Stromal cell of bone marrow (primary cell): ENCODE measurements at regions not wholly inside any gene's neighbourhood (a gene's known extent, or its start where the extent isn't known, plus 50 kb on each side); places are given as distances from the start of the nearest gene placed in this dataset.
A peak's percentile ranks its signal among the peaks of the same experiment; 100 is the strongest.
"Not testable (repeated sequence)": the region's sequence is repeated elsewhere in the genome, so short reads cannot be mapped to it uniquely, and the experiment has no call there.

Experiments used
- DNase-seq: peaks from one replicate; pipeline ENCODE4 v3.0.0-alpha.2; 2012; ENCODE audit warnings: low read depth

GRCh38 chr3:81364411-81364810 lies 397.0 kb downstream of the GBE1 start:
- no peak for DNase-seq

DNA sequence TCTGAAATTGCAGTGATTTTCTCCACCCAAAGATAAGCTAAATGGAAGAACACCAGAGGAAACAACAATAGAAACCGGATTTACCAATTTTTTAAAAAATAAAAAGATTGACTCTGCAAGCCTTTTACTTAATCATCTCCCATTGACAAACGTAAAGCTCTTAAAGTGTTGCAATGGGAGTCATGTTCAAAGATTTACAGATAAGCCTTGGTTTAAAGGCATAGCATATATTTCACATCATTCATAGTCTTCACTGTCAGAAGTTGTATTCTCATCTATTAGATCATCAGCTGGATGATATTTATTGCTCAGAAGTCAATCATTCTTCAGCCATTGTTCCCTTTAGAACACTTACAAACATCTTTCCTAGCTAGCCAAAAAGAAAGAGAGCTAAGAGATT lies 397.6 kb downstream of the GBE1 start:
- DNase-seq, result no peak

GRCh38 chr3:81354119-81354518 lies 407.3 kb downstream of the GBE1 start:
- no peak for DNase-seq

- peak; percentile 16 for DNase-seq
Measured at GRCh38 chr3:81352867-81353266, 408.6 kb downstream of the GBE1 start.

DNA sequence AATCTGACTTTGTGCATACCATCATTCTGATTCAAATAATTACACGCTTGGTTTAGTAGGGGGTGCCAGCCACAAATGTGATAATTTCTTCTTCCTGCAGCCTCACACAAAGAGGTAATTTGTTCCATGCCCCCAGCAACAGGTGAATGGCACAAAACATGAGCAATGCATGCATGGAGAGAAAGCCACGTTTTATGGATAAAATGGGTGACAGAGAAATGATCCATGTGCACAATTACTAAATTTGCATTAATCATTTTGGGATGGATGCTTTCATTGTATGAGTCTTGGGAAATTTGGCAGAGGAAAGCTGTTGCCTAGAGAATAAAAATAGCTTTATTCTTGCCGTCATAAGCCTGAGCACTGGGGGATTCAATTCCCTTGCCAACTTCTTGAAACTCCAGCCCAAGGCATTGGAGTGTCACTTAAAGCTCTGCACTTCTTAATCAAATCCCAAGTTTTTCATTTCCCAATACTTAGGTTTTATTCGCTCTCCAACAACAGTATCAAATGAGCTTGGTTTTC lies 411.6 kb downstream of the GBE1 start:
- no peak for DNase-seq

DNA sequence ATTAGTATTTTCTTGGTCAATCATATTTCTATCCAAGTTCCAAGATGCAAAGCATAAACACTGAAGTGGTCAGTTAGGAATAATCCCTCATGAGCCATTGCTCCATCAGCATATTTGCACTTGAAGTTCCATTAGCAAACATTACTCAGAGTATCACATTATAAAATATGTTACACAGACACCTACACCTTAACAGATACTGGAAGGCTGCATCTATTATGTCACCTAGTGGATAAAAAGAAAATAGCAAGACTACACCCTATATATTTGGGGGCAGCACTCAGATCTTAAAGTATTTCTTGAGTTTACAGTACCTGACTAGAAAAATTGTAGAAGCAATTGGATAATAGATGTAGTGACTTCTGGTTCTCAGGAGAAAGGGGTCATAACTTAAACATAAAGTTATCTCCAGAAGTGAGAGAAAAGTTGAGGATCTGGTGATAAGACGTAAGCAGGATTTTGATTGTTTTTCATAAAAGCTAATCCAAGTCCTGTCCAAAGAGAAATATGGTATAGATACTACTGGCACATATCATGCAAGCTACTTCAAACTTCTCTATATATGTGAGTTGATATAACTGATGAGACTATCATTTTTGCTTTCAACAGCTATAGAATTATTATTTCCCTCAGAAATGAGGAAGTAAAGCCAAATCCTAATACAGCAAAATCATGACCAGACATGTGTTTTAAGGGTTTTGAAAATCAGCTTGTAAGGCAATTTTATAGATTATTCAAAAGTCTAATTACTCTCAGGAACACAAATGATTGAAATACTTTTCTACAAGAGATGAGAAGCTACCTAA lies 422.2 kb downstream of the GBE1 start:
- no peak for DNase-seq

DNA sequence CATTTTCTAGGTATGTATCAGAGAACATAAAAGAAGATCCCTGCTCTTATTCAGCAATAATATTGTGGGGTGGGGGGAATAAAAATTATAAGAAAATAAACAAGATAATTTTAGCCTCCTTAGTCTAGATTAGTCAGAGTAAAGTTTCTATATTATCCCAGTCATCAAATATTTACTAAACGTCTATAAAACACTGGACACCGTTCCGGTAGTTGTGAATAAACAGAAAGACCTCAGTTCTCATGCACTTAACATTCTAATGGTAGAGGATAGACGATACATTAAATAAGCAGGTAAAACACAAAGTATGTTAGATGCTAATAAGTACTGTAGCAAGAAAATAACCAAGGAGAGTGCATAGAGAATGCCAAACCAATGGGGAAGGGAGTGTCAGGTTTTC lies 425.0 kb downstream of the GBE1 start:
- no peak for DNase-seq

DNA sequence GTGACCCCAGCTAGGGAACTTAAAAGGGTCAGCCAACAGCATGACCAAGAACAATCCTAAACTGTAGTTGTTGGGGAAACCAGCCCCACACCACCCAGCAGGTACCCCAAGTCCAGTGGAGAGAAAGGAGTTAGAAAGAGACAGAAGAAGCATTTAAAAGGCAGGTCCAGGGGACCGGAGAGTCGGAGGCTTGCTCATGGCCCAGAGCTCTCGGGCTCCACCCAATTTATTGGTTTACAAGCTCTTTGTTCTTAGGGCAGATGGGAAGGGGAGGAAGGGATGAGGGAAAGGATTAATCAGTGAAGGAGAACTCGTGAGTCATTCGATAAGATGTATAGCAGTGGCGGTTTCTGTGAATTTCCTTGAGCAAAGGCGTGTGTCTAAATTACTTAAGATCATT lies 431.6 kb downstream of the GBE1 start:
- not testable (repeated sequence) for DNase-seq

- DNase-seq, result no peak
Measured at GRCh38 chr3:81326245-81326644, 435.2 kb downstream of the GBE1 start.

DNA sequence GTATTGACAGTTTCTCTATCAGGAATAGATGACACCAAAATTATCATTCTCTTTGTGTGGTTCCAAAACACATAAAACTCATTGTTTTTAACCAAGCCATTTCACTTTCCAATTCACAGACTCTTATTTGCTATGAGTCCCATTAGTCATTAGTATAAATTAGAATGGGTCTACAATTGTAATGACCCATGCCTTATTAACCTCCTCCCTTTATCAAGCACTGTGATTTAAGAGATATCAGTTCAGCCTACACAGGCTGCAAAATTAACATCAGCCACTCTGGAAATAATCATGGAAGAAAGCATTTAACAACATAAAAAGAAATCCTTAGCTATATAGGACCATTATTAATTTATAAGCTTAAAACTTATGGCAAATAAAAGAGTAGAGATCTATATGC lies 440.6 kb downstream of the GBE1 start:
- DNase-seq, result no peak

GRCh38 chr3:81315030-81315429 lies 446.4 kb downstream of the GBE1 start:
- DNase-seq, result no peak

DNA sequence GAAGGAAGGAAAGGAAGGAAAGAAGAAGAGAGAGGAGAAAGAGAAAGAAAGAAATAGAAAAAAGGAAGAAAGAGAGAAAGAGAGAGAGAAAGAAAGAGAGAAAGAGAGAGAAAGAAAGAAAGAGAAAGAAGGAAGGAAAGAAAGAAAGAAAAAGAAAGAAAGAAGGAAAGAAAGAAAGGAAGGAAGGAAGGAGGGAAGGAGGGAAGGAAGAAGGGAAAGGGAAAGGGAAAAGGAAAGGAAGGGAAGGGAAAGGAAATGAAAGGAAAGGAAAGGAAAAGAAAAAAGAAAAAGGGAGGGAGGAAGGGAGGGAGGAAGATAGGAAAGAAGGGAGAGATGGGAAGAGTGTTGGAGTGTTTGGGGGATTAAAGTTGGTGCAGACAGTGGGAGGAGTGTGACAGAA lies 450.1 kb downstream of the GBE1 start:
- no peak for DNase-seq

- DNase-seq, result no peak
Measured at GRCh38 chr3:81308306-81308705, 453.1 kb downstream of the GBE1 start.

DNA sequence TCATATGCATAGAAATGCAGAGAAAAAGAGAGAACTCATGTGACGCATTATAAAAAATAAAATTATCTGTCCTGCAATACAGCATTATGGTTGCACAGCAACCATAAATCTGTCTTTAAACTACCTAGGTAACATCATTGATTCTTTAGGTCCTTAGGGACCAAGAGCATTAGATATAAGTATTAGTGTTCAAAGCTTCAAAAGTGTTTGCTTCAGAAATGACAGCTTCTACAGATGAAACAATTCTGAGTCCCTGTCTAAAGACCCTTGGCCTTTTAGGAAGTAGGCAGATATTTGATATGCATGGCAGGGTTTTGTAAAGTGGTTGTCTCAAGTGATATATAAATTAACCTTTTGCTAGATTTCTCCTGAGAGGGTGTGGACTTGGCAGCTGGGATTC lies 454.2 kb downstream of the GBE1 start:
- no peak for DNase-seq

DNA sequence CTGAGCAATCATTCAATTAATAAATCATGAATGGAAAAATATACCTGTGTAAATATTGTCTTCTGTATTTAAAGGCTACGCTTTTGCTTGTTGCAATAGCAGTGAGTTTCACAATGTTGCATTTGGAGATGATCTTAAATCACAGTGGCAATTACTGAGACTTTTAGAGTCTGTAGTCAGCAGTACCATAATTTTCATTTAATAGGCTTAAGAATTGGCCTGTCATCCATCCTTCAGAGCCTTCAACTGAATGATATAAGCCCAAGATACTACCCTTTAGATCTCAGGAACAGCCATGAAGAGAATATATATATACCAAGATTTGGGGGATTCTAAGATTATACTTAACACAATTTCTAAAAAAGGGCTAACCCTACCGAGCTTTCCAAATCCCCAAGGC lies 458.1 kb downstream of the GBE1 start:
- DNase-seq, result no peak

DNA sequence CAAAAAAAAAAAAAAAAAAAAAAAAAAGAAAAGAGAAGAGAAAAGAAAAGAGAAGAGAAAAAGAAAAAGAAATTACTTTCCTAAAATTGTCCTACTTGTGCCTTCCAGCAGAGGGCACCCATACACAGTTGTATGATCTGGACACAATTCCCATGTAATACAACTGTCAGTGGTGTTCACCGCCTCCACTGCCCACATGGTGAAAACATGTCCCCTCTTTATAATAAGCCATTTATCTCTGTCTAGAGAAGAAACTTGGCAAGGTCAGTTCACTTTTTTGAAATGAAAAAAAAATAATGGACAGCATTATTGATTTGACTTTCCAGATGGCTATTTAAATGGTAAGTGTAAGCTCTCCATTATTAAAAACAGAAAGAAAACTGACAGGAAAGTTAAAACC lies 459.4 kb downstream of the GBE1 start:
- DNase-seq, result peak; percentile 29

GRCh38 chr3:81301230-81301629 lies 460.2 kb downstream of the GBE1 start:
- no peak for DNase-seq

DNA sequence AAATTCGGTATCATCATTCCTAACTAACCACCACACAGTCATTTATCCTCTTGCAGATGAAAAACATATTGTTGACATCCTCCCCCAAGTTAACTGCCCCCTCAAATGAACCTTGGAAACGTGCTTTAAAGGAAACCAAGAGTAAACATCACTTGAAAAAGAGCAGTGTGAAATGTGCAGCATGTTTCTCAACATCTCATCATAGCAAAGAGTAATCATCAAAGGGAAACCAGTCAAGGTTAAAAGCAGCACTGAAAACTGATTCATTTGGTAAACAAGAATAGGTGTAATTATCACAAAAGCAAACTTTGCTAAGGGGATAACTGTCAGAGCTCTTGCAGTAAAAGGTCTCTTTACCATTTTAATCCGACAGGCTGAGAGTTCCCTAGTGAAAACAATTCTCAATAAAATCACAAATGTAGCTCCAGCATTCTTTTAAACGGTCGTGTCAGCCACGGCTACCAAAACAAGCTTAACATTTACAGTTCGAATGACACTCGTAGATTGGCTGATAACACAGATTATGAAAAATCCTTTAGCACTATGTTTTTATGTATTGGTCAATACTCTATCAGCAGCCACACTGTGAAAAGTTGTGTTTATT lies 461.0 kb downstream of the GBE1 start:
- DNase-seq, result no peak

- DNase-seq, result no peak
Measured at GRCh38 chr3:81299481-81299880, 462.0 kb downstream of the GBE1 start.

GRCh38 chr3:81295906-81296577 lies 465.4 kb downstream of the GBE1 start:
- no peak for DNase-seq

- DNase-seq, result no peak
Measured at GRCh38 chr3:81293156-81293555, 468.3 kb downstream of the GBE1 start.

GRCh38 chr3:81291586-81291985 lies 469.9 kb downstream of the GBE1 start:
- DNase-seq, result no peak

- no peak for DNase-seq
Measured at GRCh38 chr3:81289676-81290075, 471.8 kb downstream of the GBE1 start.
